Peyer's patch (tissue), 4 donors: ENCODE measurements at regions not wholly inside any gene's neighbourhood (a gene's known extent, or its start where the extent isn't known, plus 50 kb on each side); places are given as distances from the start of the nearest gene placed in this dataset.
"Not testable (repeated sequence)": the region's sequence is repeated elsewhere in the genome, so short reads cannot be mapped to it uniquely, and the experiment has no call there.

ENCODE experiments used
- DNase-seq, 3 donors: peaks; one replicate each; pipeline ENCODE4 v3.0.0-alpha.2; 2017 to 2019
- H3K27ac ChIP-seq, 4 donors: fragments of 200-600 bp; sonication (generic); one replicate each; pipeline ENCODE4 v1.5.1; 2016 to 2019
- H3K27me3 ChIP-seq, 2 donors: fragments of 200-600 bp; sonication (generic); one replicate each; pipeline ENCODE4 v1.5.1; 2019
- H3K36me3 ChIP-seq, 3 donors: fragments of 200-600 bp; sonication (generic); one replicate each; pipeline ENCODE4 v1.5.1; 2016 to 2019
- H3K4me1 ChIP-seq, 4 donors: fragments of 200-600 bp; sonication (generic); one replicate each; pipeline ENCODE4 v1.5.1; 2016 to 2019
- H3K4me3 ChIP-seq, 4 donors: fragments of 200-600 bp; sonication (generic); 1 replicate in 3 of 4; 2 replicates in 1 of 4; pipeline ENCODE4 v1.5.1; 2016 to 2019; ENCODE audit warnings: mild to moderate bottlenecking in 1 of 4
- H3K9me3 ChIP-seq, 4 donors: fragments of 200-600 bp; sonication (generic); one replicate each; pipeline ENCODE4 v1.5.1; 2016 to 2019; ENCODE audit warnings: mild to moderate bottlenecking in 1 of 4
- CTCF ChIP-seq, 6 experiments: fragments of 450-650 bp in 4 of 6; fragments of 200-600 bp in 2 of 6; sonication (generic) in 1 of 6; IDR thresholded peaks; one replicate each; pipeline ENCODE4 v1.5.1; 2017 to 2019; ENCODE audit warnings: antibody characterized with exemption in 6 of 6, mild to moderate bottlenecking in 3 of 6, moderate library complexity in 1 of 6
- POLR2A ChIP-seq, 2 donors: fragments of 450-650 bp; IDR thresholded peaks; one replicate each; pipeline ENCODE4 v1.5.1; 2017; ENCODE audit warnings: antibody characterized with exemption in 2 of 2, mild to moderate bottlenecking in 2 of 2, moderate library complexity in 2 of 2

- H3K9me3 ChIP-seq, result no peaks in the 10 kb centered on the region
- no peaks in the 10 kb centered on the region for H3K36me3 ChIP-seq
- H3K4me1 ChIP-seq, result no peaks in the 10 kb centered on the region
- H3K4me3 ChIP-seq, result no peak overlapping the region
- H3K27ac ChIP-seq, result no peak overlapping the region
- H3K27me3 ChIP-seq, result no peaks in the 10 kb centered on the region
- peak in 1 of 3 donors; percentile 20 for DNase-seq
- no peak for TF ChIP-seq POLR2A (IDR thresholded peaks at IDR 0.05)
- no peak for TF ChIP-seq CTCF (IDR thresholded peaks at IDR 0.05)
These were observed 90.9 kb upstream of the LRPAP1 start for GRCh38 chr4:3623106-3623505.

GRCh38 chr4:3620365-3620764 lies 88.1 kb upstream of the LRPAP1 start:
- not testable (repeated sequence) for H3K4me1 ChIP-seq, H3K36me3 ChIP-seq, DNase-seq, H3K4me3 ChIP-seq, H3K27me3 ChIP-seq, H3K27ac ChIP-seq, H3K9me3 ChIP-seq

GRCh38 chr4:3619698-3620097 lies 87.5 kb upstream of the LRPAP1 start:
- not testable (repeated sequence) for H3K36me3 ChIP-seq, H3K4me3 ChIP-seq, DNase-seq, H3K4me1 ChIP-seq, H3K27ac ChIP-seq, H3K27me3 ChIP-seq, H3K9me3 ChIP-seq

- not testable (repeated sequence) for H3K36me3 ChIP-seq, H3K27me3 ChIP-seq, H3K4me3 ChIP-seq, DNase-seq, H3K27ac ChIP-seq, H3K9me3 ChIP-seq, H3K4me1 ChIP-seq
These were observed 86.1 kb upstream of the LRPAP1 start for GRCh38 chr4:3618341-3618740.

- H3K4me1 ChIP-seq, result no peaks in the 10 kb centered on the region
- DNase-seq, result peak in 1 of 3 donors; percentile 21
- no peak for TF ChIP-seq CTCF (IDR thresholded peaks at IDR 0.05)
- no peak for TF ChIP-seq POLR2A (IDR thresholded peaks at IDR 0.05)
- no peak overlapping the region for H3K4me3 ChIP-seq
- no peaks in the 10 kb centered on the region for H3K27me3 ChIP-seq
- H3K27ac ChIP-seq, result no peak overlapping the region
- no peaks in the 10 kb centered on the region for H3K9me3 ChIP-seq
- no peaks in the 10 kb centered on the region for H3K36me3 ChIP-seq
These were observed 83.4 kb upstream of the LRPAP1 start for GRCh38 chr4:3615386-3616286.

- no peak for TF ChIP-seq CTCF (IDR thresholded peaks at IDR 0.05)
- TF ChIP-seq POLR2A (IDR thresholded peaks at IDR 0.05), result no peak
- Histone ChIP-seq H3K27ac (no peak overlapping the region), H3K27me3 (no peaks in the 10 kb centered on the region), H3K4me1 (no peaks in the 10 kb centered on the region), H3K9me3 (no peaks in the 10 kb centered on the region), H3K4me3 (no peak overlapping the region), H3K36me3 (no peaks in the 10 kb centered on the region)
- DNase-seq, result no peak
These were observed 82.4 kb upstream of the LRPAP1 start for GRCh38 chr4:3614731-3614980.

- no peaks in the 10 kb centered on the region for H3K4me1 ChIP-seq
- peak in 1 of 3 donors; percentile 54 for DNase-seq
- no peaks in the 10 kb centered on the region for H3K36me3 ChIP-seq
- H3K4me3 ChIP-seq, result no peak overlapping the region
- no peaks in the 10 kb centered on the region for H3K27me3 ChIP-seq
- H3K27ac ChIP-seq, result no peak overlapping the region
- TF ChIP-seq POLR2A (IDR thresholded peaks at IDR 0.05) (no peak), CTCF (IDR thresholded peaks at IDR 0.05) (no peak)
- H3K9me3 ChIP-seq, result no peaks in the 10 kb centered on the region
These were observed 81.9 kb upstream of the LRPAP1 start for GRCh38 chr4:3613967-3614730.
